ENCODE measurements at regions not wholly inside any gene's neighbourhood (a gene's known extent, or its start where the extent isn't known, plus 50 kb on each side); places are given as distances from the start of the nearest gene placed in this dataset.
A peak's percentile ranks its signal among the peaks of the same experiment; 100 is the strongest.

GRCh38 chr6:165733489-165733791 lies 70.4 kb upstream of the PDE10A start:
- H3K36me3 ChIP-seq, result no peaks in the 10 kb centered on the region

GRCh38 chr6:165732696-165733488 lies 69.9 kb upstream of the PDE10A start:
- Histone ChIP-seq H3K4me3 (no peak overlapping the region), H3K27me3 (no peaks in the 10 kb centered on the region), H3K9me3 (peaks cover 0 to 10% of the 10 kb centered on the region in 2 donors), H3K27ac (no peak overlapping the region), H3K36me3 (no peaks in the 10 kb centered on the region), H3K4me1 (no peaks in the 10 kb centered on the region)
- no peak for TF ChIP-seq CTCF (IDR thresholded peaks at IDR 0.05)
- DNase-seq (ENCODE audit: low spot score), result no peak

More at GRCh38 chr6:165733489-165733791, 70.4 kb upstream of the PDE10A start:
- H3K9me3 ChIP-seq, result peaks cover 0 to 10% of the 10 kb centered on the region in 2 donors
- DNase-seq (ENCODE audit: low spot score), result no peak
- H3K27ac ChIP-seq, result no peak overlapping the region
- no peak overlapping the region for H3K4me3 ChIP-seq
- no peak for TF ChIP-seq CTCF (IDR thresholded peaks at IDR 0.05)
- no peaks in the 10 kb centered on the region for H3K4me1 ChIP-seq
- H3K27me3 ChIP-seq, result no peaks in the 10 kb centered on the region

- Histone ChIP-seq H3K4me1 (no peaks in the 10 kb centered on the region), H3K36me3 (no peaks in the 10 kb centered on the region), H3K27me3 (no peaks in the 10 kb centered on the region), H3K4me3 (no peak overlapping the region), H3K27ac (no peak overlapping the region), H3K9me3 (no peaks in the 10 kb centered on the region)
- DNase-seq (ENCODE audit: low spot score), result no peak
- peak; percentile 72 to 87 for TF ChIP-seq CTCF (IDR thresholded peaks at IDR 0.05)
Measured at GRCh38 chr6:165729307-165729936, 66.4 kb upstream of the PDE10A start.

- DNase-seq (ENCODE audit: low spot score), result no peak
- Histone ChIP-seq H3K4me1 (no peaks in the 10 kb centered on the region), H3K36me3 (no peaks in the 10 kb centered on the region), H3K27me3 (no peaks in the 10 kb centered on the region), H3K9me3 (no peaks in the 10 kb centered on the region), H3K27ac (no peak overlapping the region), H3K4me3 (no peak overlapping the region)
- TF ChIP-seq CTCF (IDR thresholded peaks at IDR 0.05), result no peak
Measured at GRCh38 chr6:165728216-165728615, 65.2 kb upstream of the PDE10A start.

GRCh38 chr6:165726965-165727381 lies 63.9 kb upstream of the PDE10A start:
- no peaks in the 10 kb centered on the region for H3K27me3 ChIP-seq
- no peaks in the 10 kb centered on the region for H3K9me3 ChIP-seq
- H3K4me1 ChIP-seq, result no peaks in the 10 kb centered on the region
- H3K36me3 ChIP-seq, result no peaks in the 10 kb centered on the region
- H3K27ac ChIP-seq, result no peak overlapping the region
- DNase-seq (ENCODE audit: low spot score), result no peak
- no peak overlapping the region for H3K4me3 ChIP-seq
- TF ChIP-seq CTCF (IDR thresholded peaks at IDR 0.05), result no peak
